Natural killer cell treated with Interleukin-12 subunit alpha and Interleukin-12 subunit beta and Interleukin-15 and Interleukin-18, amount 100 ng/mL, for 72 hours (primary cell): ENCODE measurements at regions not wholly inside any gene's neighbourhood (a gene's known extent, or its start where the extent isn't known, plus 50 kb on each side); places are given as distances from the start of the nearest gene placed in this dataset.

Source experiments
- ATAC-seq, 2 donors: fragments of 150-1000 bp; cut with Tn5 transposase in 1 of 2; sonication (Bioruptor Pico), chemical (Tn5 transposase) in 1 of 2; 2 replicates each; pipeline ENCODE4 v1.10.0; 2021
- DNase-seq: peaks from one replicate; pipeline ENCODE4 v3.0.0; 2022; ENCODE audit warnings: low spot score
- H3K27ac Mint-ChIP-seq, 2 donors: 1 replicate in 1 of 2; 2 replicates in 1 of 2; pipeline ENCODE4 v1.8.0; 2022; ENCODE audit warnings: mixed read lengths in 2 of 2, mild to moderate bottlenecking in 1 of 2, moderate library complexity in 1 of 2
- H3K27me3 Mint-ChIP-seq, 2 donors: 1 replicate in 1 of 2; 2 replicates in 1 of 2; pipeline ENCODE4 v1.8.0; 2022; ENCODE audit warnings: mixed read lengths in 2 of 2
- H3K36me3 Mint-ChIP-seq: one replicate; pipeline ENCODE4 v1.8.0; 2022; ENCODE audit warnings: mixed read lengths
- H3K4me1 Mint-ChIP-seq, 2 donors: 1 replicate in 1 of 2; 2 replicates in 1 of 2; pipeline ENCODE4 v1.8.0; 2022; ENCODE audit warnings: low read depth in 2 of 2, mixed read lengths in 2 of 2, mild to moderate bottlenecking in 1 of 2
- H3K4me3 Mint-ChIP-seq: one replicate; pipeline ENCODE4 v1.8.0; 2022; ENCODE audit warnings: mixed read lengths
- H3K9me3 Mint-ChIP-seq: 2 replicates; pipeline ENCODE4 v1.8.0; 2022; ENCODE audit warnings: mixed read lengths

DNA sequence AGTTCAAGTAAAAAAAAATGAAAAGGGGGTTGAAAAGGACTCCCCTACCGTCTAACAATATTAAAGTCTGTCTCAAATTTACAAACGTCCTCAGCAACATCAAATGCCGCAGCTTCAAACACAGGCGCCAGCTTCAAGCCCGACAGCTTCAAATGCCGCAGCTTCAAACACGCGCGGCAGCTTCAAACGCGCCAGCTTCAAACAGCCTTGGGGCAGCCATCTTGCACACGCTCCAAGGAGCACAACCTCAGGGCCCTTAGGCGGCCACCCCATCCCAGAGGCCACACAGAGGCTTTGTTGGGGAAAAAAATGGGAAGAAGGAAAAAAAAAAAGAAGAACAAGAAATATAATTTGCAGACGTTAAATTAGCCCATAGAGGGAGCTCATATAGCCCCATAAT is 244.4 kb upstream of the VRK2 start:
- Mint-ChIP-seq H3K9me3 (peaks cover 12% of the 10 kb centered on the region), H3K4me1 (no peaks in the 10 kb centered on the region), H3K4me3 (no peak overlapping the region), H3K27ac (no peak overlapping the region), H3K27me3 (no peaks in the 10 kb centered on the region), H3K36me3 (peaks cover 16% of the 10 kb centered on the region)
- DNase-seq (no peak), ATAC-seq (no peak)

DNA sequence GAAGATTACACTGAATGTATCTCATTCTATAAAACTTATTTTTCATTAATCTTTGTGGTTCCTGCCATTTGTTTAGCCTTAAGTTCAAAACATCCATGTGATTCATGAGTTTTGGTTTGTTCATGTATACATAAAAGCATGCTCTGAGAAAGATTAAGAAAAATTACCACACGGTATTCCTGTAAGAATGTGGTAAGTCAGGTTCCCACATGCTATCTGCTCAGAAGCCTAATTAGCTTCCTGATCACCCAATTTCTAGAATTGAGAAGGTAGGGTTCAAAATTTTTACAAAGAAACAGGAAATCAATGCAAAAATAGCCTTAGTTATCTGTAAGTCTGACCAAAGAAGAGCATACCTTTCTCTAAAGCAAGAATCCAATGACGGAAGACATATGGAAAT is 241.6 kb upstream of the VRK2 start:
- DNase-seq (no peak), ATAC-seq (no peak)
- Mint-ChIP-seq H3K9me3 (peaks cover 6% of the 10 kb centered on the region), H3K27me3 (no peaks in the 10 kb centered on the region), H3K27ac (no peak overlapping the region), H3K4me1 (no peaks in the 10 kb centered on the region), H3K36me3 (peaks cover 7% of the 10 kb centered on the region), H3K4me3 (no peak overlapping the region)

- H3K4me3 Mint-ChIP-seq, result no peak overlapping the region
- no peak overlapping the region for H3K27ac Mint-ChIP-seq
- H3K9me3 Mint-ChIP-seq, result peaks cover 6% of the 10 kb centered on the region
- ATAC-seq (no peak), DNase-seq (no peak)
- no peaks in the 10 kb centered on the region for H3K4me1 Mint-ChIP-seq
- H3K27me3 Mint-ChIP-seq, result no peaks in the 10 kb centered on the region
- H3K36me3 Mint-ChIP-seq, result peaks cover 4% of the 10 kb centered on the region
These were observed 240.1 kb upstream of the VRK2 start for GRCh38 chr2:57806449-57806968.

DNA sequence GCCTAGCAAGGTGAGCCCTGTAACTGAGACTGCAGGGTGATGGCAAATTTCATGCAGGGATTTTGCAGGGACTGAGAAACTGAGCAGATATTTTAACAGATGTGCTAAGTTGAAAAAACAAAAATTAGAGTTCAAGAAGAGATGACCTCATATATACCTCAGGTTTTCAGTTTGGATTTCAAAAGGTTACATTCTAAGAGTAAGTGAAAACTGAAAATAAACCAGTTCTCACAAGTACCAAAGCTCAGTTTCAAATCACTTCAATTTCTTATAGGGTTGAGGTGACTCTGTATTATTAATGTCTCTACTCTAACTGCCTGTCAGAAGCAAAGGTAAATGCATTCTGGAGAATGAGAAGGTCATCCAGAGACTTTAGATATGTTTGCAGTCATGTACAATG is 237.4 kb upstream of the VRK2 start:
- Mint-ChIP-seq H3K4me1 (no peaks in the 10 kb centered on the region), H3K27ac (no peak overlapping the region), H3K9me3 (no peaks in the 10 kb centered on the region), H3K4me3 (no peak overlapping the region), H3K36me3 (no peaks in the 10 kb centered on the region), H3K27me3 (no peaks in the 10 kb centered on the region)
- ATAC-seq (no peak), DNase-seq (no peak)

GRCh38 chr2:57821088-57821487 is 225.5 kb upstream of the VRK2 start:
- ATAC-seq, result no peak

GRCh38 chr2:57828221-57828620 is 218.4 kb upstream of the VRK2 start:
- Mint-ChIP-seq H3K4me1 (no peaks in the 10 kb centered on the region), H3K9me3 (peaks cover 28% of the 10 kb centered on the region), H3K36me3 (peaks cover 38% of the 10 kb centered on the region), H3K27ac (no peak overlapping the region), H3K27me3 (no peaks in the 10 kb centered on the region), H3K4me3 (no peak overlapping the region)
- ATAC-seq (no peak), DNase-seq (no peak)

More at GRCh38 chr2:57821088-57821487, 225.5 kb upstream of the VRK2 start:
- Mint-ChIP-seq H3K27me3 (no peaks in the 10 kb centered on the region), H3K27ac (no peak overlapping the region), H3K4me3 (no peak overlapping the region), H3K9me3 (peaks cover 8% of the 10 kb centered on the region), H3K4me1 (no peaks in the 10 kb centered on the region), H3K36me3 (peaks cover 12% of the 10 kb centered on the region)
- no peak for DNase-seq

DNA sequence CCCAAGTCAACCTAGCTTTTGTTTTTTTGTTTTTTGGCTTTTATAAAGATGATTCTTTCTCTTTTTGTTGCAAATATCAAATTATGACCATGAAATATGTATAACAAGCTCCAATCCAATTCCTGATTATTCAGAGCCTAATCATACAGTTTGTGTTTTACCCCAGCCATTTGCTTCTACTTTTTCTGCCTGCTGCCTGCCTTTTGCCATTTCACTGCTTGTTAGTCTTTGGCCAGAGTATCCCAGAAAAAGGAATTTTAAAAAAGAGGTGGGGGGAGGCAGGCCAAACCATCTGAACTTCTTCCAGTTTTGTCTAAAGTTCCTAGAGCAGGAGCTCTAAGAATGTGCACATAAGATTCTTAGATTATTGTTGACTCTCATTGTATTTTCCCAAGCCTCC is 211.9 kb upstream of the VRK2 start:
- ATAC-seq (no peak), DNase-seq (no peak)
- Mint-ChIP-seq H3K4me3 (no peak overlapping the region), H3K4me1 (no peaks in the 10 kb centered on the region), H3K27ac (no peak overlapping the region), H3K36me3 (peaks cover 12% of the 10 kb centered on the region), H3K27me3 (no peaks in the 10 kb centered on the region), H3K9me3 (peaks cover 10% of the 10 kb centered on the region)

DNA sequence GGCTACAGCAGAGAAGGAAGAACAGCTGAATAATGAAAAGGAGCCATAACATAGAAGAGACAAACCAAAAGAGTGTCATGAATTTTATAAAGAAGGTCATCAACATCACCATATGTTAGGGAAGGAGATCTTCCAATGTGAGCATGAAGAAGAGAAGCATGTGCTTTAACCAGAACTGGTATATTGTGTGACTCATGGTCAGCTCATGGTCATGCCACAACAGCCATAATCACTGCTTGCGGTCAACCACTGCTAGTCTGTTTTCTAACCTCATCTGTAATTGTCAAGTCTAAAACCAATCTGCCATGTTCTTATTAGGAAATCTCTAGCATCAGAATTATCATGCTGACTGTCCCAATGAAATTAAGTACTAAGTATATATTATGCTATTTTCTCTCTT is 204.1 kb upstream of the VRK2 start:
- H3K4me1 Mint-ChIP-seq, result no peaks in the 10 kb centered on the region
- DNase-seq (no peak), ATAC-seq (no peak)
- no peak overlapping the region for H3K27ac Mint-ChIP-seq
- H3K36me3 Mint-ChIP-seq, result no peaks in the 10 kb centered on the region
- peaks cover 6% of the 10 kb centered on the region for H3K9me3 Mint-ChIP-seq
- H3K27me3 Mint-ChIP-seq, result no peaks in the 10 kb centered on the region
- H3K4me3 Mint-ChIP-seq, result no peak overlapping the region

- peaks cover 6% of the 10 kb centered on the region for H3K9me3 Mint-ChIP-seq
- ATAC-seq, result no peak
- no peaks in the 10 kb centered on the region for H3K36me3 Mint-ChIP-seq
These were observed 203.4 kb upstream of the VRK2 start for GRCh38 chr2:57843158-57843557.

GRCh38 chr2:57848723-57849122 is 197.9 kb upstream of the VRK2 start:
- DNase-seq, result no peak
- H3K27me3 Mint-ChIP-seq, result no peaks in the 10 kb centered on the region
- no peak overlapping the region for H3K27ac Mint-ChIP-seq
- ATAC-seq, result no peak
- H3K4me1 Mint-ChIP-seq, result no peaks in the 10 kb centered on the region
- H3K36me3 Mint-ChIP-seq, result no peaks in the 10 kb centered on the region
- no peaks in the 10 kb centered on the region for H3K9me3 Mint-ChIP-seq
- H3K4me3 Mint-ChIP-seq, result no peak overlapping the region

More at GRCh38 chr2:57843158-57843557, 203.4 kb upstream of the VRK2 start:
- Mint-ChIP-seq H3K4me1 (no peaks in the 10 kb centered on the region), H3K27me3 (no peaks in the 10 kb centered on the region), H3K4me3 (no peak overlapping the region), H3K27ac (no peak overlapping the region)
- DNase-seq, result no peak

GRCh38 chr2:57849843-57850242 is 196.8 kb upstream of the VRK2 start:
- H3K27ac Mint-ChIP-seq, result no peak overlapping the region
- H3K4me3 Mint-ChIP-seq, result no peak overlapping the region
- H3K9me3 Mint-ChIP-seq, result no peaks in the 10 kb centered on the region
- H3K4me1 Mint-ChIP-seq, result no peaks in the 10 kb centered on the region
- H3K36me3 Mint-ChIP-seq, result no peaks in the 10 kb centered on the region
- ATAC-seq (peak; percentile 20 to 24), DNase-seq (no peak)
- H3K27me3 Mint-ChIP-seq, result no peaks in the 10 kb centered on the region

- ATAC-seq (no peak), DNase-seq (no peak)
- H3K27ac Mint-ChIP-seq, result no peak overlapping the region
- no peaks in the 10 kb centered on the region for H3K9me3 Mint-ChIP-seq
- no peak overlapping the region for H3K4me3 Mint-ChIP-seq
- no peaks in the 10 kb centered on the region for H3K4me1 Mint-ChIP-seq
- H3K27me3 Mint-ChIP-seq, result no peaks in the 10 kb centered on the region
- no peaks in the 10 kb centered on the region for H3K36me3 Mint-ChIP-seq
These were observed 196.0 kb upstream of the VRK2 start for GRCh38 chr2:57850415-57851130.

- no peaks in the 10 kb centered on the region for H3K9me3 Mint-ChIP-seq
- H3K27me3 Mint-ChIP-seq, result no peaks in the 10 kb centered on the region
- no peak overlapping the region for H3K4me3 Mint-ChIP-seq
- ATAC-seq, result no peak
- H3K27ac Mint-ChIP-seq, result no peak overlapping the region
- no peak for DNase-seq
- no peaks in the 10 kb centered on the region for H3K36me3 Mint-ChIP-seq
- H3K4me1 Mint-ChIP-seq, result no peaks in the 10 kb centered on the region
These were observed 191.4 kb upstream of the VRK2 start for GRCh38 chr2:57855212-57855611.

DNA sequence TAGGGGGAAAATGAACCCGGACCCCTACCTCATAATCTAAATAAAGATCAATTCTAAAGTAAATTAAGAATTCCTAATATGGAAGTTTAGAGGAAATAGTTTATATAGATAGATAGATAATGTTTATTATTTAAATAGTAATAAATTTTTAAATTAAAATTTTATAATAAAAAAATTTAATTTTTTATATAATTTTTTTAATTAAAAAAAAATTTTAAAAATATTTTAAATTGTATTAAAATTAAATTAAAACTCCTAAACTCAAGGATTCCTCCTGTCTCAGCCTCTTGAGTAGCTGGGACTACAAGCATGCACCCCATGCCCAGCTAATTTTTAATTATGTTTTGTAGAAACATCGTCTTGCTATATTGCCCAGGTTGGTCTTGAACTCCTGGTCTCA is 186.9 kb upstream of the VRK2 start:
- ATAC-seq (no peak), DNase-seq (no peak)
- no peaks in the 10 kb centered on the region for H3K27me3 Mint-ChIP-seq
- H3K4me3 Mint-ChIP-seq, result no peak overlapping the region
- no peak overlapping the region for H3K27ac Mint-ChIP-seq
- no peaks in the 10 kb centered on the region for H3K36me3 Mint-ChIP-seq
- H3K4me1 Mint-ChIP-seq, result no peaks in the 10 kb centered on the region
- no peaks in the 10 kb centered on the region for H3K9me3 Mint-ChIP-seq

DNA sequence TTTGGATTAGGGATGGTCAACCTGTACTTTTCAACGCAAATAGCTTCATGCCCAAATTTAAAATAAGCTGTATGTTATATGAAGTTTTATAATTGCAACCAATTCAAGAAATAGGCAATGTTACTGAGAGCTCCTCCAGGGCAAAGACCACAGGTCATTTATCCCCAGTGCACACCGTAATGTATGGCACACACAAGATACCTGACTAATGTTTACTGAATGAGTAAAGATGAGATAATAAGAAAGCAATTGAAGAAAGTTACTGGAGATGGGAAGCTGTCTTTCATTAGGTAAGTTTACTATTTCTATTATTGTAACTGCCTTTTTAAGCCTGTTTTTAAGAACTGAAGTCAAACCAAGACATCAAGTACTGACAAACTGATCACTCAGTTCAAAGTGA is 184.5 kb upstream of the VRK2 start:
- no peak overlapping the region for H3K4me3 Mint-ChIP-seq
- DNase-seq (no peak), ATAC-seq (no peak)
- no peaks in the 10 kb centered on the region for H3K9me3 Mint-ChIP-seq
- no peaks in the 10 kb centered on the region for H3K36me3 Mint-ChIP-seq
- no peaks in the 10 kb centered on the region for H3K27me3 Mint-ChIP-seq
- no peak overlapping the region for H3K27ac Mint-ChIP-seq
- no peaks in the 10 kb centered on the region for H3K4me1 Mint-ChIP-seq
